Pancreas (tissue), 10 donors: ENCODE measurements at regions not wholly inside any gene's neighbourhood (a gene's known extent, or its start where the extent isn't known, plus 50 kb on each side); places are given as distances from the start of the nearest gene placed in this dataset.

Source experiments
- ATAC-seq, 4 donors: fragments of 200-7000 bp; cut with Tn5 transposase; one replicate each; pipeline versions ENCODE4 v1.8.0 to v1.9.1; 2020; ENCODE audit warnings: mild to moderate bottlenecking in 4 of 4, moderate library complexity in 4 of 4
- DNase-seq, 6 donors: peaks; one replicate each; pipeline ENCODE4 v3.0.0-alpha.2; 2020
- FAIRE-seq: peaks from 2 replicates; lab custom pipeline; 2012; peaks lifted over from hg19 to GRCh38; lab: Jason Lieb, UNC
- H3K27ac ChIP-seq, 4 donors: fragments of 200-600 bp; sonication (generic); 1 replicate in 3 of 4; 2 replicates in 1 of 4; pipeline versions ENCODE4 v1.5.0 to v1.8.0; 2020
- H3K27me3 ChIP-seq, 4 donors: fragments of 200-600 bp; one replicate each; pipeline ENCODE4 v1.8.0; 2021
- H3K36me3 ChIP-seq, 3 donors: fragments of 200-600 bp; sonication (generic) in 1 of 3; one replicate each; pipeline versions ENCODE4 v1.5.0 to v1.8.0; 2020 to 2021
- H3K4me1 ChIP-seq, 3 donors: fragments of 200-600 bp; one replicate each; pipeline ENCODE4 v1.8.0; 2021
- H3K4me3 ChIP-seq, 4 donors: fragments of 200-600 bp; sonication (generic) in 2 of 4; one replicate each; pipeline versions ENCODE4 v1.5.0 to v1.8.0; 2020 to 2021
- H3K9me3 ChIP-seq, 4 donors: fragments of 200-600 bp; one replicate each; pipeline ENCODE4 v1.8.0; 2021
- CTCF ChIP-seq, 4 donors: fragments of 200-600 bp; sonication (generic) in 3 of 4; IDR thresholded peaks; one replicate each; pipeline versions ENCODE4 v1.5.0 to v1.8.0; 2021; ENCODE audit warnings: antibody characterized with exemption in 4 of 4
- WGBS, 2 donors: extraction: QIAGEN DNeasy Blood & Tissue Kit; methylation state at CpG; one replicate each; pipeline ENCODE4 v1.1.7; 2013; 5-methylcytosine and 5-hydroxymethylcytosine counted together
- intact Hi-C, 3 donors: fragments of 100-400 bp; cut with DNase I; formaldehyde crosslinking; loops; one replicate each; pipeline versions ENCODE4 v1.11.1 to v1.14.2; 2022
- donor health status: healthy with polysubstance abuse.
- donor health status: DM: no; HTN: no; CAD: no; lungs with moderate emphysema.
- donor health status: DM: no; HTN: no; CAD: no.
- donor health status: control.
- donor health status: control.
- donor health status: Bipolar disorder and iron deficiency.
- donor health status: DM: yes; HTN: yes; CAD: no.
- donor health status: DM: no; HTN: no; CAD: no.
- donor health status: DM: no; HTN: no; CAD: no.
- donor health status: DM: yes; HTN: yes; CAD: no.

- no peak for TF ChIP-seq CTCF (IDR thresholded peaks at IDR 0.05)
- DNase-seq (no peak), ATAC-seq (no peak), FAIRE-seq (no peak)
- H3K4me3 ChIP-seq, result no peak overlapping the region
- no peaks in the 10 kb centered on the region for H3K27me3 ChIP-seq
- H3K4me1 ChIP-seq, result no peaks in the 10 kb centered on the region
- H3K36me3 ChIP-seq, result no peaks in the 10 kb centered on the region
- no peak overlapping the region for H3K27ac ChIP-seq
- intact Hi-C loops, result no loop called here
- 94% methylated on average over 1 of the region's 1 CpG for WGBS, 2 donors
- H3K9me3 ChIP-seq, result no peaks in the 10 kb centered on the region
Observed at GRCh38 chr6:112988748-112989147, 641.6 kb downstream of the RFPL4B start.

- Histone ChIP-seq H3K9me3 (no peaks in the 10 kb centered on the region), H3K4me1 (no peaks in the 10 kb centered on the region), H3K27me3 (no peaks in the 10 kb centered on the region), H3K36me3 (no peaks in the 10 kb centered on the region), H3K27ac (no peak overlapping the region), H3K4me3 (no peak overlapping the region)
- intact Hi-C loops, result no loop called here
- FAIRE-seq (no peak), DNase-seq (no peak), ATAC-seq (no peak)
- no peak for TF ChIP-seq CTCF (IDR thresholded peaks at IDR 0.05)
Observed at GRCh38 chr6:112990971-112991370, 643.8 kb downstream of the RFPL4B start.

- FAIRE-seq (no peak), ATAC-seq (no peak), DNase-seq (no peak)
- TF ChIP-seq CTCF (IDR thresholded peaks at IDR 0.05), result no peak
- Histone ChIP-seq H3K4me1 (no peaks in the 10 kb centered on the region), H3K4me3 (no peak overlapping the region), H3K36me3 (no peaks in the 10 kb centered on the region), H3K27ac (no peak overlapping the region), H3K9me3 (no peaks in the 10 kb centered on the region), H3K27me3 (no peaks in the 10 kb centered on the region)
- WGBS, 2 donors, result 86 to 95% methylated on average over 4 of the region's 4 CpGs
- intact Hi-C loops, result no loop called here
Observed at GRCh38 chr6:112991912-112992311, 644.8 kb downstream of the RFPL4B start.

GRCh38 chr6:112997421-112998085 lies 650.4 kb downstream of the RFPL4B start:
- Histone ChIP-seq H3K27ac (no peak overlapping the region), H3K4me3 (no peak overlapping the region), H3K9me3 (no peaks in the 10 kb centered on the region), H3K27me3 (no peaks in the 10 kb centered on the region), H3K4me1 (no peaks in the 10 kb centered on the region), H3K36me3 (no peaks in the 10 kb centered on the region)
- ATAC-seq, result no peak
- 93 to 94% methylated on average over 3 of the region's 3 CpGs for WGBS, 2 donors
- FAIRE-seq, result no peak
- TF ChIP-seq CTCF (IDR thresholded peaks at IDR 0.05), result no peak
- DNase-seq, result no peak
- intact Hi-C loops, result no loop called here

- 86 to 95% methylated on average over 1 of the region's 1 CpG for WGBS, 2 donors
- no peaks in the 10 kb centered on the region for H3K27me3 ChIP-seq
- H3K36me3 ChIP-seq, result no peaks in the 10 kb centered on the region
- H3K27ac ChIP-seq, result no peak overlapping the region
- intact Hi-C loops, result no loop called here
- no peak for TF ChIP-seq CTCF (IDR thresholded peaks at IDR 0.05)
- H3K4me1 ChIP-seq, result peaks cover 0 to 5% (median 0%) of the 10 kb centered on the region in 3 donors
- H3K9me3 ChIP-seq, result no peaks in the 10 kb centered on the region
- FAIRE-seq (no peak), DNase-seq (no peak), ATAC-seq (no peak)
- H3K4me3 ChIP-seq, result no peak overlapping the region
Observed at GRCh38 chr6:113004054-113004453, 656.9 kb downstream of the RFPL4B start.
